A549 (cell line): ENCODE measurements at regions not wholly inside any gene's neighbourhood (a gene's known extent, or its start where the extent isn't known, plus 50 kb on each side); places are given as distances from the start of the nearest gene placed in this dataset.

Experiments used
- ATAC-seq, 2 experiments: fragments of 200-7000 bp in 1 of 2; fragments of >200 bp in 1 of 2; cut with Nextera tagmentation in 1 of 2; cut with Tn5 transposase in 1 of 2; 3 replicates each; pipeline versions ENCODE4 v1.8.0 to v1.9.1; 2018 to 2020; ENCODE audit warnings: mild to moderate bottlenecking in 1 of 2, moderate library complexity in 1 of 2
- CTCF ChIA-PET: fragments of 300-600 bp; sonication (Branson Sonifier 250); formaldehyde crosslinking; extraction: SDS; loops from one replicate; lab custom pipeline; 2021; ENCODE audit warnings: antibody characterized with exemption, inconsistent platforms; lab: Yijun Ruan, JAX
- POLR2A ChIA-PET: fragments of 350-600 bp; formaldehyde crosslinking; extraction: SDS; loops from one replicate; lab custom pipeline; 2021; ENCODE audit warnings: antibody characterized with exemption, inconsistent platforms; lab: Yijun Ruan, JAX
- DNase-seq, 2 experiments: peaks; one replicate each; pipeline versions ENCODE4 v3.0.0 to v3.0.0-alpha.2; 2011 to 2016; ENCODE audit warnings: low read depth in 1 of 2, low spot score in 1 of 2
- FAIRE-seq: peaks from 2 replicates; lab custom pipeline; 2011; peaks lifted over from hg19 to GRCh38; lab: Jason Lieb, UNC
- H3K27ac ChIP-seq, 2 experiments: fragments of >200 bp; sonication (Bioruptor Twin); formaldehyde crosslinking; 3 replicates each; pipeline ENCODE4 v1.5.1; 2016 to 2017
- H3K4me1 ChIP-seq: fragments of >200 bp; sonication (Bioruptor Twin); formaldehyde crosslinking; 3 replicates; pipeline ENCODE4 v1.6.1; 2016
- H3K4me2 ChIP-seq: fragments of >200 bp; sonication (Bioruptor Twin); formaldehyde crosslinking; 3 replicates; pipeline ENCODE4 v1.6.1; 2016
- H3K4me3 ChIP-seq: fragments of >200 bp; sonication (Bioruptor Twin); formaldehyde crosslinking; 3 replicates; pipeline ENCODE4 v1.5.1; 2016
- H3K9me3 ChIP-seq: fragments of >200 bp; sonication (Bioruptor Twin); formaldehyde crosslinking; 3 replicates; pipeline ENCODE4 v1.6.1; 2016
- CBX2 ChIP-seq: fragments of 200-600 bp; sonication (generic); IDR thresholded peaks from 2 replicates; pipeline ENCODE4 v1.6.1; 2016; ENCODE audit warnings: low read depth, mild to moderate bottlenecking, borderline replicate concordance
- FOSB ChIP-seq: fragments of 250-450 bp; sonication (Bioruptor Pico); IDR thresholded peaks from 2 replicates; pipeline ENCODE4 v1.5.0; 2020; ENCODE audit warnings: mild to moderate bottlenecking, moderate library complexity
- FOSL2 ChIP-seq, 2 experiments: fragments of 450-650 bp in 1 of 2; fragments of >200 bp in 1 of 2; sonication (Bioruptor Twin) in 1 of 2; formaldehyde crosslinking; IDR thresholded peaks; 2 replicates each; pipeline versions ENCODE4 v1.5.0 to v1.6.1; 2016 to 2020; ENCODE audit warnings: mild to moderate bottlenecking in 1 of 2, moderate library complexity in 1 of 2
- FOXS1 ChIP-seq: fragments of 250-450 bp; sonication (Bioruptor Pico); IDR thresholded peaks from 2 replicates; pipeline ENCODE4 v1.5.0; 2020; ENCODE audit warnings: mild to moderate bottlenecking, moderate library complexity
- HEYL ChIP-seq: fragments of 250-450 bp; sonication (Bioruptor Pico); IDR thresholded peaks from 2 replicates; pipeline ENCODE4 v1.8.0; 2021; ENCODE audit warnings: mild to moderate bottlenecking, moderate library complexity
- HOXB13 ChIP-seq: fragments of 250-450 bp; sonication (Bioruptor Pico); IDR thresholded peaks from 2 replicates; pipeline ENCODE4 v1.5.0; 2020; ENCODE audit warnings: low read depth, mild to moderate bottlenecking, moderate library complexity
- JUNB ChIP-seq: fragments of >200 bp; sonication (Bioruptor Twin); formaldehyde crosslinking; IDR thresholded peaks from 2 replicates; pipeline ENCODE4 v1.6.1; 2016
- MAFK ChIP-seq: fragments of 450-650 bp; IDR thresholded peaks from 2 replicates; pipeline ENCODE4 v1.6.1; 2014; ENCODE audit not compliant: partially characterized antibody
- MYC ChIP-seq: IDR thresholded peaks from 2 replicates; pipeline ENCODE4 v1.6.1; 2012; ENCODE audit warnings: mild to moderate bottlenecking, inconsistent platforms, low read length, improper control_type of control experiment, borderline replicate concordance
- NR3C1 ChIP-seq: fragments of >200 bp; sonication (Bioruptor Twin); formaldehyde crosslinking; IDR thresholded peaks from 3 replicates; pipeline ENCODE4 v1.6.1; 2017
- POLR2A ChIP-seq: IDR thresholded peaks from 2 replicates; pipeline ENCODE4 v1.6.1; 2012; ENCODE audit warnings: mild to moderate bottlenecking, low read length
- POLR2AphosphoS2 ChIP-seq: conservative IDR thresholded peaks from 2 replicates; pipeline ENCODE4 v1.6.1; 2012; ENCODE audit warnings: low read length, improper control_type of control experiment, inconsistent platforms
- RAD21 ChIP-seq, 2 experiments: fragments of >200 bp in 1 of 2; sonication (Bioruptor Twin) in 1 of 2; formaldehyde crosslinking in 1 of 2; IDR thresholded peaks in 1 of 2; conservative IDR thresholded peaks in 1 of 2; 2 replicates in 1 of 2; 3 replicates in 1 of 2; pipeline ENCODE4 v1.6.1; 2012 to 2018; ENCODE audit warnings: inconsistent platforms in 1 of 2
- RCOR1 ChIP-seq: fragments of 150-350 bp; IDR thresholded peaks from 2 replicates; pipeline ENCODE4 v1.6.1; 2014; ENCODE audit warnings: antibody characterized with exemption, low read length, low read depth
- RFX5 ChIP-seq: fragments of 450-650 bp; IDR thresholded peaks from 2 replicates; pipeline ENCODE4 v1.7.1; 2014; ENCODE audit warnings: antibody characterized with exemption, mild to moderate bottlenecking, moderate library complexity
- TFCP2L1 ChIP-seq: fragments of 250-450 bp; sonication (Bioruptor Pico); IDR thresholded peaks from 2 replicates; pipeline ENCODE4 v1.5.0; 2021; ENCODE audit warnings: mild to moderate bottlenecking
- WGBS: methylation state at CpG from one replicate; pipeline ENCODE4 v1.1.6; 2017; ENCODE audit errors: missing lambda C conversion rate; 5-methylcytosine and 5-hydroxymethylcytosine counted together
- TF ChIP-seq, protein P1 (sequence below): fragments of >200 bp; sonication (Bioruptor Twin); formaldehyde crosslinking; IDR thresholded peaks from 3 replicates; pipeline ENCODE4 v1.6.1; 2016
- TF ChIP-seq, protein P2 (sequence below): fragments of 200-600 bp; sonication (generic); IDR thresholded peaks from 2 replicates; pipeline ENCODE4 v1.6.1; 2016; ENCODE audit warnings: antibody characterized with exemption, mild to moderate bottlenecking, moderate library complexity
- TF ChIP-seq, protein P3 (sequence below): fragments of 250-450 bp; sonication (Bioruptor Pico); IDR thresholded peaks from 2 replicates; pipeline ENCODE4 v1.5.0; 2020; ENCODE audit warnings: low read depth, mild to moderate bottlenecking, moderate library complexity

DNA sequence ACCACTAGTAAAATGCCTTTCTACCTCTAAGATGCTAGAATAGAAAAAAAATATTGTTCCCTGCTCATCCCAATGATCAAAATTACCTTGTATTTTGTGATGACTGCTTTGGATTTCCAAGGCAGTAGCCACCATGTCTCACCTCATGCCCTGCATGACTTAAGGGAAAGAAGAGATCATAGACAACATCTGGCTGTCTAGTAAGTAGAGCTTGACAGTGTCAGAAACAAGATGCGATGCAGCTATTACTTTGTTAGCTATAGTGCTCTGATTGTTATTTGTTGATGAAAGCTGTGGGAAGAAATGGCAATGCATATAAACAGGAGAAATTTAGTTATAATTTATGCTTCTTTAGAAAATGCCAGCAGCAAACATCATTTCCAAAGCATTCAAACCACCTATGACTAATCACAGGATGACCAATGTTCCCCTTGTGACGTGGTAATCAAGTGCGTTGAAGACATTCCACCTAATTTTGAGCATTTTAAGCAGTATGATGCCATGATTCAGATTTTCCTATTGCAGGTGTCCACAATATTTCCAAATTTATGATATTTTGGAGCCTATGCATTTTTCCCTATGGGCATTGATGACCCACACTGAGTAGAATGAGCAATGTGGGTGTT is 308.3 kb downstream of the KCNRG start:
- TF ChIP-seq POLR2A, result no peak
- no peak for TF ChIP-seq HEYL (CRISPR knock-in tag)
- TF ChIP-seq, protein P1, sequence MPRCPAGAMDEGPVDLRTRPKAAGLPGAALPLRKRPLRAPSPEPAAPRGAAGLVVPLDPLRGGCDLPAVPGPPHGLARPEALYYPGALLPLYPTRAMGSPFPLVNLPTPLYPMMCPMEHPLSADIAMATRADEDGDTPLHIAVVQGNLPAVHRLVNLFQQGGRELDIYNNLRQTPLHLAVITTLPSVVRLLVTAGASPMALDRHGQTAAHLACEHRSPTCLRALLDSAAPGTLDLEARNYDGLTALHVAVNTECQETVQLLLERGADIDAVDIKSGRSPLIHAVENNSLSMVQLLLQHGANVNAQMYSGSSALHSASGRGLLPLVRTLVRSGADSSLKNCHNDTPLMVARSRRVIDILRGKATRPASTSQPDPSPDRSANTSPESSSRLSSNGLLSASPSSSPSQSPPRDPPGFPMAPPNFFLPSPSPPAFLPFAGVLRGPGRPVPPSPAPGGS, result no peak
- no peak for TF ChIP-seq MYC
- TF ChIP-seq, protein P2, sequence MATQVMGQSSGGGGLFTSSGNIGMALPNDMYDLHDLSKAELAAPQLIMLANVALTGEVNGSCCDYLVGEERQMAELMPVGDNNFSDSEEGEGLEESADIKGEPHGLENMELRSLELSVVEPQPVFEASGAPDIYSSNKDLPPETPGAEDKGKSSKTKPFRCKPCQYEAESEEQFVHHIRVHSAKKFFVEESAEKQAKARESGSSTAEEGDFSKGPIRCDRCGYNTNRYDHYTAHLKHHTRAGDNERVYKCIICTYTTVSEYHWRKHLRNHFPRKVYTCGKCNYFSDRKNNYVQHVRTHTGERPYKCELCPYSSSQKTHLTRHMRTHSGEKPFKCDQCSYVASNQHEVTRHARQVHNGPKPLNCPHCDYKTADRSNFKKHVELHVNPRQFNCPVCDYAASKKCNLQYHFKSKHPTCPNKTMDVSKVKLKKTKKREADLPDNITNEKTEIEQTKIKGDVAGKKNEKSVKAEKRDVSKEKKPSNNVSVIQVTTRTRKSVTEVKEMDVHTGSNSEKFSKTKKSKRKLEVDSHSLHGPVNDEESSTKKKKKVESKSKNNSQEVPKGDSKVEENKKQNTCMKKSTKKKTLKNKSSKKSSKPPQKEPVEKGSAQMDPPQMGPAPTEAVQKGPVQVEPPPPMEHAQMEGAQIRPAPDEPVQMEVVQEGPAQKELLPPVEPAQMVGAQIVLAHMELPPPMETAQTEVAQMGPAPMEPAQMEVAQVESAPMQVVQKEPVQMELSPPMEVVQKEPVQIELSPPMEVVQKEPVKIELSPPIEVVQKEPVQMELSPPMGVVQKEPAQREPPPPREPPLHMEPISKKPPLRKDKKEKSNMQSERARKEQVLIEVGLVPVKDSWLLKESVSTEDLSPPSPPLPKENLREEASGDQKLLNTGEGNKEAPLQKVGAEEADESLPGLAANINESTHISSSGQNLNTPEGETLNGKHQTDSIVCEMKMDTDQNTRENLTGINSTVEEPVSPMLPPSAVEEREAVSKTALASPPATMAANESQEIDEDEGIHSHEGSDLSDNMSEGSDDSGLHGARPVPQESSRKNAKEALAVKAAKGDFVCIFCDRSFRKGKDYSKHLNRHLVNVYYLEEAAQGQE, result no peak
- TF ChIP-seq, all 56 proteins: peak for 0
- DNase-seq, result no peak
- WGBS, result 54% methylated on average over 3 of the region's 3 CpGs
- Histone ChIP-seq H3K4me1 (peaks cover 36% of the 10 kb centered on the region), H3K9me3 (no peaks in the 10 kb centered on the region), H3K4me2 (no peak overlapping the region), H3K27ac (no peak overlapping the region), H3K4me3 (no peak overlapping the region)
- POLR2A ChIA-PET, result no interaction called here
- ATAC-seq, result no peak
- CTCF ChIA-PET, result no interaction called here
- FAIRE-seq, result no peak

DNA sequence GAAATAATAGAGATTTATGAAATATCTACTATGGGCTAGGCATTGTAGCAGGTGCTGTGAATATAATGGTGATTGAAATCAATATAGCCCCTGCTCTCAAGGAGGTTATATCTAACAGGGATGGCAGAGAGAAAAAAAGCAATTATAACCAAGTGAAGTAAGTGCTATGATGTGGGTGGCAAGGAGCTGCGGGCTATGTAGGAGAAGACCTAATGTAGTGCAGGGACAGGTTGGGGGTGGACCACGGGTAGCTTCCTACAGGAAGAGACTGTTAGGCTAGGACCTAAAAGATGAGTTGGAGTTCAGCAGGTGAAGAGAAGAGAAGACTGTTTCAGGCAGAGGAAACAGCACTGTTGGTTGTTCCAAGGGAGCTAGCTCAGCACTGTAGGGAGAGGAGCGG is 311.0 kb downstream of the KCNRG start:
- 84% methylated on average over 3 of the region's 3 CpGs for WGBS
- CTCF ChIA-PET, result no interaction called here
- TF ChIP-seq POLR2A (no peak), HOXB13 (no peak)
- TF ChIP-seq, all 56 proteins: peak for 0
- FAIRE-seq (no peak), DNase-seq (no peak), ATAC-seq (no peak)
- Histone ChIP-seq H3K27ac (no peak overlapping the region), H3K4me1 (peaks cover 9% of the 10 kb centered on the region; the same call in 2 of the 3 replicates), H3K9me3 (no peaks in the 10 kb centered on the region), H3K4me2 (no peak overlapping the region), H3K4me3 (no peak overlapping the region)
- POLR2A ChIA-PET, result no interaction called here

DNA sequence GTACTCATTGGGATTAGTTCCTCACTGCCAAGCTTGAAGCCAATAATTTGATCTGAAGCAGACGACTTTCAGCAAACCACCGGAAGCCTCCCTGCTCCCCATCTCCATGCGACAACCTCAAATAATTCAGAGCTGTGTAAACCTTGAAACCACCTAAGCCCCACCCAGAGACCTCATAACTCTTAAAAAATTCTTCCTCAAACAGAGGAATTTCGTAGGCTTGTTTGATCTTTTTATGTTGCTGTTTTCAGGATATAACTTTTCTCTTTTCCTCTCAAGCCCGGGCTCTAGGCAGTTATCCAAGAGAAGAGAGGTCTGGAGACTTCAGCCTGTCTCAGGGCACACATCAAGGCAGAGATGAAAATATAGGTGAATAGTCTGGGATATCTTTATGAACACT is 311.6 kb downstream of the KCNRG start:
- ATAC-seq (no peak), DNase-seq (no peak), FAIRE-seq (no peak)
- POLR2A ChIA-PET, result no interaction called here
- Histone ChIP-seq H3K4me1 (0 out of 3 replicates have a peak, but pooled peaks cover 8% of the 10 kb centered on the region), H3K4me3 (no peak overlapping the region), H3K27ac (no peak overlapping the region), H3K4me2 (0 out of 3 replicates have a peak overlapping the region, but pooled peaks have one; percentile 18), H3K9me3 (no peaks in the 10 kb centered on the region)
- no peak for TF ChIP-seq FOSB (CRISPR knock-in tag)
- TF ChIP-seq RCOR1, result no peak
- TF ChIP-seq TFCP2L1 (CRISPR knock-in tag), result no peak
- TF ChIP-seq POLR2AphosphoS2, result no peak
- no peak for TF ChIP-seq RFX5
- TF ChIP-seq FOSL2 (IDR thresholded peaks at IDR 0.05), result no peak
- no peak for TF ChIP-seq FOSL2 (CRISPR knock-in tag; IDR thresholded peaks at IDR 0.05)
- TF ChIP-seq RAD21 (conservative IDR thresholded peaks at IDR 0.05 in 1 of 2, IDR thresholded peaks at IDR 0.05 in 1 of 2), result no peak
- TF ChIP-seq JUNB, result no peak
- TF ChIP-seq CBX2, result no peak
- no peak for TF ChIP-seq FOXS1 (CRISPR knock-in tag)
- TF ChIP-seq, protein P1, result no peak
- TF ChIP-seq NR3C1, result no peak
- TF ChIP-seq, protein P3, sequence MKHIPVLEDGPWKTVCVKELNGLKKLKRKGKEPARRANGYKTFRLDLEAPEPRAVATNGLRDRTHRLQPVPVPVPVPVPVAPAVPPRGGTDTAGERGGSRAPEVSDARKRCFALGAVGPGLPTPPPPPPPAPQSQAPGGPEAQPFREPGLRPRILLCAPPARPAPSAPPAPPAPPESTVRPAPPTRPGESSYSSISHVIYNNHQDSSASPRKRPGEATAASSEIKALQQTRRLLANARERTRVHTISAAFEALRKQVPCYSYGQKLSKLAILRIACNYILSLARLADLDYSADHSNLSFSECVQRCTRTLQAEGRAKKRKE (CRISPR knock-in tag), result no peak
- TF ChIP-seq POLR2A, result no peak
- no peak for TF ChIP-seq MAFK
- CTCF ChIA-PET, result no interaction called here
- WGBS, result 26% methylated on average over 5 of the region's 5 CpGs
